ENCODE measurements at regions not wholly inside any gene's neighbourhood (a gene's known extent, or its start where the extent isn't known, plus 50 kb on each side); places are given as distances from the start of the nearest gene placed in this dataset.

DNA sequence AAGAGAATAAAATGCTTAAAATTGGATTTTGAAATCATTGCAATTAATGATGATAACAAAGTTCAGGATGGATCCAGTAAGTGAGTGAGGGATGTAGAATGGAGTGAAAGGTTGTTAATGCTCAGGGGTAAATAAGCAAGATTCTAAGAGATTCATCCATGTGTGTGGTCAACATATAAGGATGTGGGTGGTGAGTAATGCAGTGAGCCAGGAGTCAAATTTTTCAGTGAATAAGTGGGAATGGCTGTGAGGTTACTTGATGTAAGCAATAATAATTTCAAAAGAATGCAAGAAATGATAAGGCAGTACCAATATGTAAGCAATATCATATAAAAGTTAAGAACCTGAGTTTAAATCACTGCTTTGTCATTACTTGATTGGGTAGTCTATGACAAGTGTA lies 207.5 kb upstream of the ADGRB3 start:
- TF ChIP-seq POLR2AphosphoS5 (IDR thresholded peaks at IDR 0.05; ENCODE audit: low read depth, low read length) (no peak), TAF1 (IDR thresholded peaks at IDR 0.05; ENCODE audit: borderline replicate concordance, insufficient read depth, low read length) (no peak)
- TF ChIP-seq, protein P1, sequence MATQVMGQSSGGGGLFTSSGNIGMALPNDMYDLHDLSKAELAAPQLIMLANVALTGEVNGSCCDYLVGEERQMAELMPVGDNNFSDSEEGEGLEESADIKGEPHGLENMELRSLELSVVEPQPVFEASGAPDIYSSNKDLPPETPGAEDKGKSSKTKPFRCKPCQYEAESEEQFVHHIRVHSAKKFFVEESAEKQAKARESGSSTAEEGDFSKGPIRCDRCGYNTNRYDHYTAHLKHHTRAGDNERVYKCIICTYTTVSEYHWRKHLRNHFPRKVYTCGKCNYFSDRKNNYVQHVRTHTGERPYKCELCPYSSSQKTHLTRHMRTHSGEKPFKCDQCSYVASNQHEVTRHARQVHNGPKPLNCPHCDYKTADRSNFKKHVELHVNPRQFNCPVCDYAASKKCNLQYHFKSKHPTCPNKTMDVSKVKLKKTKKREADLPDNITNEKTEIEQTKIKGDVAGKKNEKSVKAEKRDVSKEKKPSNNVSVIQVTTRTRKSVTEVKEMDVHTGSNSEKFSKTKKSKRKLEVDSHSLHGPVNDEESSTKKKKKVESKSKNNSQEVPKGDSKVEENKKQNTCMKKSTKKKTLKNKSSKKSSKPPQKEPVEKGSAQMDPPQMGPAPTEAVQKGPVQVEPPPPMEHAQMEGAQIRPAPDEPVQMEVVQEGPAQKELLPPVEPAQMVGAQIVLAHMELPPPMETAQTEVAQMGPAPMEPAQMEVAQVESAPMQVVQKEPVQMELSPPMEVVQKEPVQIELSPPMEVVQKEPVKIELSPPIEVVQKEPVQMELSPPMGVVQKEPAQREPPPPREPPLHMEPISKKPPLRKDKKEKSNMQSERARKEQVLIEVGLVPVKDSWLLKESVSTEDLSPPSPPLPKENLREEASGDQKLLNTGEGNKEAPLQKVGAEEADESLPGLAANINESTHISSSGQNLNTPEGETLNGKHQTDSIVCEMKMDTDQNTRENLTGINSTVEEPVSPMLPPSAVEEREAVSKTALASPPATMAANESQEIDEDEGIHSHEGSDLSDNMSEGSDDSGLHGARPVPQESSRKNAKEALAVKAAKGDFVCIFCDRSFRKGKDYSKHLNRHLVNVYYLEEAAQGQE (IDR thresholded peaks at IDR 0.05; ENCODE audit: insufficient read depth in 1 of 2, low read depth in 2 of 2, low read length in 2 of 2): no peak
